SU-DHL-6 (cell line): ENCODE measurements at regions not wholly inside any gene's neighbourhood (a gene's known extent, or its start where the extent isn't known, plus 50 kb on each side); places are given as distances from the start of the nearest gene placed in this dataset.

Experiments
- EZH2phosphoT487 ChIP-seq: fragments of 200-600 bp; sonication (generic), shearing (Covaris generic); conservative IDR thresholded peaks from 2 replicates; pipeline ENCODE4 v1.6.1; 2018; ENCODE audit warnings: mild to moderate bottlenecking, antibody characterized with exemption, low read length, moderate library complexity, mixed read lengths
- TF ChIP-seq, protein P1 (sequence below): fragments of 200-600 bp; sonication (generic); IDR thresholded peaks from one replicate; pipeline ENCODE4 v1.5.1; 2017; ENCODE audit warnings: antibody characterized with exemption, mild to moderate bottlenecking, low read length, moderate library complexity; ENCODE audit not compliant: insufficient read depth, poor library complexity, severe bottlenecking

DNA sequence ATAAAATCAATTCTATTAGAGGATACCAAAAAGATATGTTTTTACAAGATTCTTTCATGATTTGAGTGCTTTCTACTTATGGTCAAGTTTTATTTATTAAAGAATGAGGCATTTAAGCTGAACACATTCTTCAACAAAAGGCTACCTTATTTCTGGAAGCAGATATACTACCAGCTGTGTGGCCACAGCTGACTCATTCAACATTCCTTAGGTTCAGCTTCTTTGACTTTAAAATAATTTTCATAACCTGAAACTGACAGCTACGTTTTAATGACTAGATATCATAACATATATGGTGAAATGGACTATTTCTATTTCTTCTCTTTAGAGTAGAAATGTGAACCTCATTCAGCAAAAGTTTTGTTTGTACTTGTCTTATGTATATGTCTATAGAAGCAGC is 414.2 kb upstream of the SEMA3C start:
- TF ChIP-seq, protein P1, sequence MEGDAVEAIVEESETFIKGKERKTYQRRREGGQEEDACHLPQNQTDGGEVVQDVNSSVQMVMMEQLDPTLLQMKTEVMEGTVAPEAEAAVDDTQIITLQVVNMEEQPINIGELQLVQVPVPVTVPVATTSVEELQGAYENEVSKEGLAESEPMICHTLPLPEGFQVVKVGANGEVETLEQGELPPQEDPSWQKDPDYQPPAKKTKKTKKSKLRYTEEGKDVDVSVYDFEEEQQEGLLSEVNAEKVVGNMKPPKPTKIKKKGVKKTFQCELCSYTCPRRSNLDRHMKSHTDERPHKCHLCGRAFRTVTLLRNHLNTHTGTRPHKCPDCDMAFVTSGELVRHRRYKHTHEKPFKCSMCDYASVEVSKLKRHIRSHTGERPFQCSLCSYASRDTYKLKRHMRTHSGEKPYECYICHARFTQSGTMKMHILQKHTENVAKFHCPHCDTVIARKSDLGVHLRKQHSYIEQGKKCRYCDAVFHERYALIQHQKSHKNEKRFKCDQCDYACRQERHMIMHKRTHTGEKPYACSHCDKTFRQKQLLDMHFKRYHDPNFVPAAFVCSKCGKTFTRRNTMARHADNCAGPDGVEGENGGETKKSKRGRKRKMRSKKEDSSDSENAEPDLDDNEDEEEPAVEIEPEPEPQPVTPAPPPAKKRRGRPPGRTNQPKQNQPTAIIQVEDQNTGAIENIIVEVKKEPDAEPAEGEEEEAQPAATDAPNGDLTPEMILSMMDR = no peak
- no peak for TF ChIP-seq EZH2phosphoT487
